NK-92 (cell line): ENCODE measurements at regions not wholly inside any gene's neighbourhood (a gene's known extent, or its start where the extent isn't known, plus 50 kb on each side); places are given as distances from the start of the nearest gene placed in this dataset.

Experiments
- DNase-seq: peaks from one replicate; lab custom pipeline; 2025; ENCODE audit not compliant: unreplicated experiment; lab: John Stamatoyannopoulos, UW

DNA sequence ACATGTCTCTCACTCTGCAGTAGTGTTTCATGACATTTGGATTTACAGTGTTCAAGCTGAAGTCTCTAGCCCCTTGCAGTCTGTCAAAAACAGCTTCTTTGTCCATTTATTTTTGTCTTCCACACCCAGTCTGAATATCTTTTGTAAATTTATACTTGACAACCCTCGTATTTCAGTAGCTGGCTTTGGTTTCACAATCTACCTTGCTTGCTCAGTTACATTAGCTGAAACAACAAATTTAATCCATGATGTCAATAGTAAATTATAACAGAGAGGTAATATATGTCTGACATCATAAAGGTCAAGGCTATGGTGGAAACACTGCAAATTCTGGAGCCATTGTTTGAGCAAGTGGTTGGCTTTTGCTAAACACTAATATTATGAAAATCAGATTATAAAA is 328.7 kb downstream of the MTX2 start:
- no peak for DNase-seq

- DNase-seq = no peak
Observed at GRCh38 chr2:176598351-176598750, 329.1 kb downstream of the MTX2 start.

GRCh38 chr2:176599796-176600485 is 330.7 kb downstream of the MTX2 start:
- DNase-seq = no peak

DNA sequence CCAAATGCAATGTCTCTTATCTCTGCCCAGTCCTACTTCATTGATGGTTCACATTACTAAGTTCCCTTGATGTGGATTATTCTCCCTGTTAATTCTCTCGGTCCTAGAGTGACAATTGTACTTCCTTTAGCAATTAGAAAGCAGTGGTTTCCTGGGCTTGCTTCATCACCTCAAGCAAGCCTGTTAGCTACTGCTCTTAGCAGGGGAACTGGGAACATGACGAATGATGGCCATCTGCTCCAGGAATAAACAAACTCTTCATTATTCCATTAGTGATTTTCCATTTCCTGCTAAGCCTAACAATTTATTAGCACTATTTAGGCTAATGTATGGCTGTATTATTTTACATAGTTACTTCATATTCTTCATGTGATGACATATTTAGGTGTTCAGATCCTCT is 331.8 kb downstream of the MTX2 start:
- DNase-seq = no peak

DNA sequence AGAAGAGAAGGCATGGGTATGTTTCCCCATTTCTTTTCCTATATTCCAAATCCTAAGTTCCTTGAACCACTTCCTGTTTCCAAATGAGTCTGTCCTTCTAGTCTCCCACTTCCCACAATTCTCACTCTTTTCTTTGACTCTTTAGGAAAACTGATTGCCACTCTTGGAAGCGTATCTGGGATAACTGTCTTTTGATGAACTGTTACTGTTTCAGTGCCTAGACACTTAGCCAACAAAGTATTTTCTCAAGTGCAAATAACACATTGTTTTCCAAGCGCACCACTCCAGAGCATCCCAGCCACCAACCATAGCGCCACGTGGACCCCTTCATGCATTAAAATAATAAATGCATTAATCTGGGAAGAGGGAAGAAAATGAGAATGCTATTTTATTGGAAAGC is 342.8 kb downstream of the MTX2 start:
- no peak for DNase-seq

DNA sequence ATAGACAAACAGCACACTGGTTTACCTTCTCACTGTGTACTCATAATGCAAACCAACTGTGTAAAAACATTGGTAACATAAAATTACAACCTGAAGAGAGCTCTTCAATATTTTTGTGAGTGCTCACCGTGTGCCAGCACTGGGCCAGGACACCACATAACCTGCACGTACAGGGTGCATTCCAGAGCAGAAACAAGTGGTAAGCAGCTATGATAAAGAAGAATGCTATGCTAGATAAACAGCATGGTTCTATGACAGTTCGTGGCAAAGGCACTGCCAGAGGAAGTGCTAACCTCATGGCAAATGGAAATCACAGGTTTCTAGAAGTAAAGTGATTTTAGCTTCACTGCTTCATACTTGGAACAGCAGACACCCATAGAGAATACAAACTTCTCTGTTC is 343.5 kb downstream of the MTX2 start:
- no peak for DNase-seq

DNA sequence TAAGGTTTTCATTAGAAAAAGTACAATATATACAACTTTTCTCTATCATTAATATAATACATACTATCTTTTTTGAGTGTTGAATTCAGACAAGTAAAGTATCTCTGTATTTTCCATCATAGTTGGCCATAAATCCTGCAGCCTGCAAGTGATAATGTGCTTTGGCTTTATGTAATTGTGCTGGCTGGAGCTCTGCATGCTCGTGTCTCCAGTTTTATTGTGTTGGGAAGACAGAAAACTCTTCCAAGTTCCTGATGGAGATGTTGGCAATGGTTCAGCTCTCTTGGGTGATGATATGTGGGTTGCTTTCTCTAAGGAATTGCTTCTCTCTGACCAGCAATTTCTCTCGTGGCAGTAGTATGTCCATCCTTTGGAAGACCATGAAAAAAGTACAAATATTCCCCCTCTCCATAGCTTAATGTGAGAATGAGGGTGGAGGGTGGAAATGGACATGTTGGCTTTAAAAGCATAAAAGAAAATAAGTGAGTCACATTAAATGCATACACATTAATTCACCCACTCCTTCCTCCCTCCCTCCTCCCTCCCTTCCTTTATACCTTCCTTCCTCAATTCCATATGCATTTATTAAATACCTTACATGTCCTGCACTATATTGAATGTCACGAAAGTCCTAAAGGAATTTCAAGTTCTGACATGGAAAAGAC is 344.2 kb downstream of the MTX2 start:
- no peak for DNase-seq

DNA sequence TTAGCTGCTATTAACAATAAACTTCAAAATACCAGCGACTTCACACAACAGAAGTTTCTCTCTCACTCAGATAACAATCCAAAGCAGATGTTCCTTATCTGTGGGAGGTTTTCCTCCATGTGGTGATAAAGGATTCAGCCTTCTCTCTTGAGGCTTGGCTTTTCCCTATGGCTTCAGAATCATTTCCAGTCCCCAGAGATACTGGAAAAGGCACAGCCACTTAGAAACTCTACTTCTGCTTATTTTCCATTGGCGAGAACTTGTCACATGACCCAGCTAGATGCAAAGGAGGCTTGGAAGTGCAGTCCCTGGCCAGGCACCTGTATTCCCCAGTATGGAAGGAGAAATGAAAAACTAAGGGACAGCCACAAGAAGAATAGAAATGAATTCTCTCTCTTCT is 344.8 kb downstream of the MTX2 start:
- DNase-seq = no peak

DNA sequence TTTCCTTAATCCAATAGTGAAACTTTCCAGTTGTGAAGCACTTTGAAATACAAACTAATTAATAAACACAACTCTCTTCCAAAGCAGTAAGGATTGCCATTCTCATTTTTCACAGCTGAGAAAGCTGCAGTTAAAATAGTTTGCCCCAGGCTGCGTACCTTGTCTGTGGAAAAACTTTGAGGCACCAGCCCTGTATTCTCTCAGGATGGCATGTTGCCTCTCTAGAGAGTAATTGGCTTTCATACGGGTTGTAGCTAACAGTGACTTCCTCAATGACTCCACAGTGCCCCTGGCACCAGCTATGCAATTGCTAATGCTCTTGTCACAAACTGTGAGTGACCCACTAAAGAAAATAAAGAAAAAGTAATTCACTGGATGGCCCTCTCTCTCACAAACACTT is 345.7 kb downstream of the MTX2 start:
- no peak for DNase-seq

DNA sequence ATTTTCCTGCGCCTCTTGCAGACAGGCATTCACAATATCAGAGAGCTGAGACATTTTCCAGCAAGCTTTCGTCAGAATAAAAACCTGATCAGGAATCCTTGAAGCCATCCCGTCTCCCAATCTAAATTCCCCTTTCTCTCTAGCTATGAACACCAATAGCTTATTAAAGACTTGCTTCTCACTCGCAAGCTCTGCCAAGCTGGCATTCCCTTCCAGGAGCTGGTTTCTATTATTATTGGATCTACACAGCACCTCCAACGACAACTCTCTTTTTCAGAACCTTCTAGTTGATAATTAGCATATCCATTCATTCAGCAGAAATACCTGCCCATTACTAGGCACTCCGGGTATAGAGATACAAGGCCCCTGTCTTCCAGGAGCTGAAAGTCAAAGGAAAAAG is 350.3 kb downstream of the MTX2 start:
- DNase-seq = no peak

DNA sequence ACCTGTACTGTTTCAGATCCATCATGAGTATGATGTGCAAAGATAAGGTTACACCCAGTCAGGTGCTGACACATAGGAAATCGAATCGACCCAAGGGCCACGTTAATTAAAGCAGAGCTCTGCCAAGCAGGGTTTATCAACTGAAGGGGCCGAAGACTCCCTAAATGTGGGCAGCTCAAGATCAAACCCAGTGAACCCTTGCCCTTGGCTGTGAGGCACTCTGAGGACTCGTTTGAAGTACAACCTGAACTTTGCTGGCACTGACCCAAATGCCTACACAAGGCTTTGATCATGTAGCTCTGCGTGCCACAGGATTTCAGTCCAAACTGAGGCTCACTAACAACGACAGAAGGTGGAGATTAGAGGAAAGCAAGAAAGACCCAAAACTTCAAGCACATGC is 352.1 kb downstream of the MTX2 start:
- no peak for DNase-seq

DNA sequence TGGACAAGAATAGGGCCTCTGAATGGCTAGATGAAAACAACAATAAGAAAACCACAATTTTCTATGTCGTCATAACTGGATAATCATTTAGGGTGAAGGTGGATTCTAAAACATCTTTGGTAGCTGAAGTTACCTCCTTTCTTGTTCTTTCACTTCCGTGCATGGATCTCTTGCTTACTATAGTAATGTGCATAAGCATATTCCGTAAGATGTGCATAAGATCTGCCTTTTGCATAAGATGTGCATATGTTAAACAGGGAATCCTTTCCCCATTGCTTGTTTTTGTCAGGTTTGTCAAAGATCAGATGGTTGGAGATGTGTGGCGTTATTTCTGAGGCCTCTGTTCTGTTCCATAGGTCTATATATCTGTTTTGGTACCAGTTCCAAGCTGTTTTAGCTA is 353.6 kb downstream of the MTX2 start:
- no peak for DNase-seq

DNA sequence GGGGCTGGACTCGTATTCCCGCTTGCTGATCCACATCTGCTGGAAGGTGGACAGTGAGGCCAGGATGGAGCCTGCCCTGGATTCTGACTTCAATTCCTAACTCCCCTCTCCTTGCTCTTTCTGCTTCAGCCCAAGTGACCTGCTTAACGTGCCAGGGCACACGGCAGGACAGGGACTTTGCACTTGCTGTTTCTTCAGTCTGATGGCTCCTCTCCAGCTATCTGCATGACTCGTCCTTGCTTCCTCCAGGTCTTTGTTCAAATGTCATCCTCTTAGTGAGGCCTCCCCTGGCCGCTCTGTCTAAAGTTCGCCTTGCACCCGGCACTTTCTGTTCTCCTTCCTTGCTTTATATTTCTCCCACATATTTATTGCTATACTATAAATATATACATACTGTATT is 357.6 kb downstream of the MTX2 start:
- DNase-seq = no peak

GRCh38 chr2:176628438-176628837 is 359.2 kb downstream of the MTX2 start:
- no peak for DNase-seq

DNA sequence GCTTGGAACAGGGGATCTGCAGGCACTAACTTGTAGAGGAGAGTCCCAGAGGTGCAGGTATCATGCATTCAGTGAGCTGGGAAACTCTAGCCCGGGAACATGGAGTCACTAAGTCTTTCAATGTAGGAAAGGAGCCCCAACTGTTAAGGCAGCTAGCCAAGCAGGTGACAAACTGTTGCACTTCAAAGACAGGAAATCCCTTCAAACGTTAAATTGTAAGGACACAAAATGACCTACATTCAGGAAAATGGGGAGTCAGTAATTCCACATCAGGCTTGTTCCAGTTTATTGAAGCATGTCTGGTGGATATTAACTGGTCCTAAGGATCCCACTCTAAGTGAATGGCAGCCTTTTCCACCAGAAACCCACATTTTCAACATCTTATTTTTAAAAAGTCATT is 364.5 kb downstream of the MTX2 start:
- no peak for DNase-seq

- DNase-seq = no peak
Observed at GRCh38 chr2:176636401-176636800, 367.2 kb downstream of the MTX2 start.

DNA sequence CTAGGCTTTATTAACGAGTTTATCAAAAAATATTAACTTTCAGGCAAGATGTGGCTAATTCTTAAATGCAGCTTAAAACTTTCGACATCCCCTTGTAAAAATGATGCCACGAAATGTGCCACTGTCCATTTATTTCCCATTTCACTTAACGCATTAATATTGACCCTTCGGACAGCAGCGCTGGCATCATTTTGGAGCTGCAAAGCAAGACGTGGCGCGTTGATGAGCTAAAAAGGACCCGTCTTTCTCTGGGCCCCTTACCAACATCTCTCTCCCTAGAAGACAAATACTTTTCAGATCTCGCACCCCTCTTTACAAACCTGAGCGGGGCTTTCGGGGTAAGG is 367.9 kb downstream of the MTX2 start:
- no peak for DNase-seq

GRCh38 chr2:176637486-176638166 is 368.4 kb downstream of the MTX2 start:
- DNase-seq = no peak

DNA sequence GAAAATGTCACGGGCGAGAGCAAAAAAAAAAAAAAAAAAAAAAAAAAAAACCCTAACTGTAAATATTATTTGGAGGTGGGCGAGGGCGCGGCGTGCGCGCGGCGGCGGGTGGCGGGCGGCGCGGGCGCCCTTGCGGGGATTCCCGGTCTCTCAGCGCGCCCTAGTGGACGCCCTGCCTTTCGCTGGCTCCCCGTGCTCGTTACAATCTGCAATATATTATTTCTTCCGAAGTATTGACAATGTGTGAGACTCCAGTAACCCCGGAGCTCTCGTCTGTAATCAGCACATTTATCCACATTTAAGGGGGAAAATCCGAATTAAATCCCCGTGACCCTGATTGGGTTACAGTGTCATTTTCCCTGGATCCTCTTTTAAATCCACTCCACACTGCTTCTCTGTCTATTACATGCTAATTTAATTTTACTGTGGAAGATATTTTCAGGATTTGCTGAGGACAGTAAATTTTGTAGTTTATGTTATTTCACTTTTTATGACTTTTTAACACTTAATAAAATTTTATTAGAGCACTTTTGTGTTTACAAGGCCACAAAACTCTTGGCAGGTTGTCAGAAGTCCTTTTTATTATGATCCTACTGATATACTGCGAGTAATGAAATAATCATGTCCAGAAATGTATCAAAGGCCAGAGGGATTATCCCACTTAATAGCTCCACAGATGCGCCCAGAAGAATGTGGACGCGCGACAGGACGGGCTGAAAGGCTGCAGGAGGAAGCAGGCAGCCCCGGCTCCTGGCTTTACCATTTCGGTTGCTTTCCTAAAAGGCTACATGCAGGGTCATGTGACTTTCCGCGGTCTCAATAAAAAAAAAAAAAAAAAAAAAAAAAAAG is 369.1 kb downstream of the MTX2 start:
- no peak for DNase-seq

DNA sequence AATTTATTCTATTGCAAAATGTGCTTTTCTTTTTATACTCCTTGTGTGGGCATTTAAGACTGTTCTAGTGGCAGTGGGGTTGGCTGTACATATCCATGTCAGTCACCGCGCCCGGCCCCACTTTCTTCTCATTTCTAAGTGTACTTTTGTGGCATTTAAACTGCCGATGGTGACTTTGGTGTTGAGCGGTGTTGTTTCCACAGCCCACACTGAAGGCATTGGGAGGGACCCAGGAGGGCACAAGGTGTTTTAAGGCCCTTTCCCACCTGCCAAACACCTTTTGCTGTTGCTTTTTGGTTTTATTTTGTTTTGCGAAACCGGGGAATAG is 369.7 kb downstream of the MTX2 start:
- no peak for DNase-seq

GRCh38 chr2:176639671-176640070 is 370.4 kb downstream of the MTX2 start:
- DNase-seq = no peak

- no peak for DNase-seq
Observed at GRCh38 chr2:176641436-176641835, 372.2 kb downstream of the MTX2 start.
